ENCODE measurements at regions not wholly inside any gene's neighbourhood (a gene's known extent, or its start where the extent isn't known, plus 50 kb on each side); places are given as distances from the start of the nearest gene placed in this dataset.

DNA sequence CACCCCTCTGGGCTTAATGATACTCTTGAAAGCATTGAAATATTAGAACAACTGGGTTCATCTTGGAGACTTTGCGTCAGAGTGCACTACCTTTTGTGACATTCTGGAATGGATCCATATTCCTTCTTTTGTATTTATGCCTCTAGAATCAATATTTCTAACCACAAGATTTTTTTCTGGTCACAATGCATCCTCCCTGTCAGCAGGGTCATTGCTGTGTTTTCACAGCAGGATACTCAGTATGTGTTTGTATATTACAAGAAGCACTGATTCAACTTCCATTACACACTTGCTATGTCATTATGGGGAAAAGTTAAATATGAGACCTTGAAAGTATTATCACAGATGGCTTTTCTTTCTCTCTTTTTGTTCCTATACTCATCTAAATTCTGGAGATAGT is 370.0 kb downstream of the HS3ST3B1 start:
- no peak for TF ChIP-seq SMC3 (conservative IDR thresholded peaks at IDR 0.05; ENCODE audit: poor library complexity)
- TF ChIP-seq, protein P1, sequence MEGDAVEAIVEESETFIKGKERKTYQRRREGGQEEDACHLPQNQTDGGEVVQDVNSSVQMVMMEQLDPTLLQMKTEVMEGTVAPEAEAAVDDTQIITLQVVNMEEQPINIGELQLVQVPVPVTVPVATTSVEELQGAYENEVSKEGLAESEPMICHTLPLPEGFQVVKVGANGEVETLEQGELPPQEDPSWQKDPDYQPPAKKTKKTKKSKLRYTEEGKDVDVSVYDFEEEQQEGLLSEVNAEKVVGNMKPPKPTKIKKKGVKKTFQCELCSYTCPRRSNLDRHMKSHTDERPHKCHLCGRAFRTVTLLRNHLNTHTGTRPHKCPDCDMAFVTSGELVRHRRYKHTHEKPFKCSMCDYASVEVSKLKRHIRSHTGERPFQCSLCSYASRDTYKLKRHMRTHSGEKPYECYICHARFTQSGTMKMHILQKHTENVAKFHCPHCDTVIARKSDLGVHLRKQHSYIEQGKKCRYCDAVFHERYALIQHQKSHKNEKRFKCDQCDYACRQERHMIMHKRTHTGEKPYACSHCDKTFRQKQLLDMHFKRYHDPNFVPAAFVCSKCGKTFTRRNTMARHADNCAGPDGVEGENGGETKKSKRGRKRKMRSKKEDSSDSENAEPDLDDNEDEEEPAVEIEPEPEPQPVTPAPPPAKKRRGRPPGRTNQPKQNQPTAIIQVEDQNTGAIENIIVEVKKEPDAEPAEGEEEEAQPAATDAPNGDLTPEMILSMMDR (IDR thresholded peaks at IDR 0.05; ENCODE audit: poor library complexity, severe bottlenecking), result no peak
- no peak for TF ChIP-seq EP300 (conservative IDR thresholded peaks at IDR 0.05; ENCODE audit: poor library complexity, severe bottlenecking)
- TF ChIP-seq, protein P2, sequence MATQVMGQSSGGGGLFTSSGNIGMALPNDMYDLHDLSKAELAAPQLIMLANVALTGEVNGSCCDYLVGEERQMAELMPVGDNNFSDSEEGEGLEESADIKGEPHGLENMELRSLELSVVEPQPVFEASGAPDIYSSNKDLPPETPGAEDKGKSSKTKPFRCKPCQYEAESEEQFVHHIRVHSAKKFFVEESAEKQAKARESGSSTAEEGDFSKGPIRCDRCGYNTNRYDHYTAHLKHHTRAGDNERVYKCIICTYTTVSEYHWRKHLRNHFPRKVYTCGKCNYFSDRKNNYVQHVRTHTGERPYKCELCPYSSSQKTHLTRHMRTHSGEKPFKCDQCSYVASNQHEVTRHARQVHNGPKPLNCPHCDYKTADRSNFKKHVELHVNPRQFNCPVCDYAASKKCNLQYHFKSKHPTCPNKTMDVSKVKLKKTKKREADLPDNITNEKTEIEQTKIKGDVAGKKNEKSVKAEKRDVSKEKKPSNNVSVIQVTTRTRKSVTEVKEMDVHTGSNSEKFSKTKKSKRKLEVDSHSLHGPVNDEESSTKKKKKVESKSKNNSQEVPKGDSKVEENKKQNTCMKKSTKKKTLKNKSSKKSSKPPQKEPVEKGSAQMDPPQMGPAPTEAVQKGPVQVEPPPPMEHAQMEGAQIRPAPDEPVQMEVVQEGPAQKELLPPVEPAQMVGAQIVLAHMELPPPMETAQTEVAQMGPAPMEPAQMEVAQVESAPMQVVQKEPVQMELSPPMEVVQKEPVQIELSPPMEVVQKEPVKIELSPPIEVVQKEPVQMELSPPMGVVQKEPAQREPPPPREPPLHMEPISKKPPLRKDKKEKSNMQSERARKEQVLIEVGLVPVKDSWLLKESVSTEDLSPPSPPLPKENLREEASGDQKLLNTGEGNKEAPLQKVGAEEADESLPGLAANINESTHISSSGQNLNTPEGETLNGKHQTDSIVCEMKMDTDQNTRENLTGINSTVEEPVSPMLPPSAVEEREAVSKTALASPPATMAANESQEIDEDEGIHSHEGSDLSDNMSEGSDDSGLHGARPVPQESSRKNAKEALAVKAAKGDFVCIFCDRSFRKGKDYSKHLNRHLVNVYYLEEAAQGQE (IDR thresholded peaks at IDR 0.05; ENCODE audit: borderline replicate concordance), result no peak
- TF ChIP-seq RAD21 (conservative IDR thresholded peaks at IDR 0.05), result no peak

Data from neural cell (in vitro differentiated cells).